HepG2 (cell line): ENCODE measurements at regions not wholly inside any gene's neighbourhood (a gene's known extent, or its start where the extent isn't known, plus 50 kb on each side); places are given as distances from the start of the nearest gene placed in this dataset.

Experiments
- ATAC-seq: fragments of 200-7000 bp; cut with Tn5 transposase; 3 replicates; pipeline ENCODE4 v1.9.1; 2020; ENCODE audit warnings: mild to moderate bottlenecking, moderate library complexity
- BruUV-seq: library from RNA; stranded (reverse); fragments of 400-500 nt; replicated peaks from 2 replicates; lab custom pipeline; 2021; lab: Mats Ljungman, UMichigan
- CTCF ChIA-PET: fragments of 300-600 bp; formaldehyde crosslinking; extraction: SDS; loops from one replicate; lab custom pipeline; 2021; ENCODE audit warnings: low total read pairs, inconsistent platforms, low intra/inter-chr PET ratio; lab: Yijun Ruan, JAX
- POLR2A ChIA-PET: fragments of 350-600 bp; sonication (Branson Sonifier 250); formaldehyde crosslinking; loops from one replicate; lab custom pipeline; 2020; ENCODE audit warnings: antibody characterized with exemption, inconsistent platforms; lab: Yijun Ruan, JAX
- DNase-seq: peaks from one replicate; pipeline ENCODE4 v3.0.0-alpha.2; 2015; ENCODE audit warnings: low spot score
- FAIRE-seq: peaks from 3 replicates; lab custom pipeline; 2011; peaks lifted over from hg19 to GRCh38; lab: Jason Lieb, UNC
- H2AFZ ChIP-seq: one replicate; pipeline ENCODE4 v1.6.1; 2011; ENCODE audit warnings: low read length, inconsistent platforms
- H3K27ac ChIP-seq: fragments of 300-600 bp; 3 replicates; pipeline ENCODE4 v1.8.0; 2011; ENCODE audit warnings: mixed run types, mild to moderate bottlenecking, mixed read lengths, low read length, inconsistent platforms; ENCODE audit not compliant: insufficient read depth; ENCODE audit errors: extremely low read length
- H3K27me3 ChIP-seq, 2 experiments: fragments of 200-600 bp in 1 of 2; 2 replicates in 1 of 2; 3 replicates in 1 of 2; pipeline versions ENCODE4 v1.6.0 to v1.8.0; 2011; ENCODE audit warnings: low read length in 2 of 2, mild to moderate bottlenecking in 2 of 2, moderate library complexity in 2 of 2, inconsistent platforms in 1 of 2; ENCODE audit not compliant: insufficient read depth in 2 of 2, control insufficient read depth in 1 of 2
- H3K36me3 ChIP-seq, 2 experiments: fragments of 200-600 bp in 1 of 2; replicated peaks in 1 of 2; 2 replicates in 1 of 2; 3 replicates in 1 of 2; pipeline versions ENCODE4 v1.5.1 to v1.8.0; 2011; ENCODE audit warnings: low read length in 2 of 2, inconsistent platforms in 1 of 2; ENCODE audit not compliant: insufficient read depth in 2 of 2, control insufficient read depth in 1 of 2
- H3K4me1 ChIP-seq: 2 replicates; pipeline ENCODE4 v1.5.1; 2012; ENCODE audit warnings: low read length, inconsistent platforms; ENCODE audit not compliant: insufficient read depth
- H3K4me2 ChIP-seq: 2 replicates; pipeline ENCODE4 v1.6.0; 2011; ENCODE audit warnings: low read depth, low read length, inconsistent platforms
- H3K4me3 ChIP-seq, 3 experiments: fragments of 200-600 bp in 1 of 3; sonication (generic), shearing (Covaris generic) in 1 of 3; replicated peaks in 1 of 3; 2 replicates each; pipeline ENCODE4 v1.5.1; 2011 to 2016; ENCODE audit warnings: low read length in 3 of 3, inconsistent platforms in 2 of 3, low read depth in 2 of 3, mild to moderate bottlenecking in 2 of 3, control low read depth in 1 of 3, mixed read lengths in 1 of 3; ENCODE audit not compliant: insufficient read depth in 1 of 3
- H3K79me2 ChIP-seq: one replicate; pipeline ENCODE4 v1.6.1; 2011; ENCODE audit warnings: low read length, inconsistent platforms; ENCODE audit not compliant: insufficient read depth
- H3K9ac ChIP-seq: 2 replicates; pipeline ENCODE4 v1.6.0; 2011; ENCODE audit warnings: mild to moderate bottlenecking, low read depth, low read length, inconsistent platforms; ENCODE audit not compliant: insufficient read depth
- H3K9me3 ChIP-seq: 2 replicates; pipeline ENCODE4 v1.5.1; 2012; ENCODE audit warnings: mild to moderate bottlenecking, low read length
- H4K20me1 ChIP-seq: 2 replicates; pipeline ENCODE4 v1.6.0; 2011; ENCODE audit warnings: inconsistent platforms, mild to moderate bottlenecking, low read length, moderate library complexity; ENCODE audit not compliant: insufficient read depth
- WIZ ChIP-seq: sonication (generic); formaldehyde crosslinking; IDR thresholded peaks from 2 replicates; pipeline ENCODE4 v1.5.1; 2020; ENCODE audit warnings: mild to moderate bottlenecking, missing genetic modification reagents
- ZNF335 ChIP-seq: sonication (generic); formaldehyde crosslinking; IDR thresholded peaks from 2 replicates; pipeline ENCODE4 v1.4.0; 2020; ENCODE audit warnings: missing genetic modification reagents
- ZNF563 ChIP-seq: sonication (generic); formaldehyde crosslinking; IDR thresholded peaks from 2 replicates; pipeline ENCODE4 v1.8.0; 2022; ENCODE audit warnings: mild to moderate bottlenecking, moderate library complexity, missing genetic modification reagents
- WGBS: methylation state at CpG from one replicate; pipeline ENCODE4 v1.1.6; 2017; ENCODE audit warnings: low lambda C conversion rate; 5-methylcytosine and 5-hydroxymethylcytosine counted together
- in situ Hi-C: cut with HindIII; loops from 2 replicates; pipeline ENCODE4 v1.10.0; 2017; ENCODE audit warnings: low pct_unique_long_range_greater_than_20kb; ENCODE audit not compliant: extremely low pct_ligation_motif_present
- intact Hi-C: fragments of 100-400 bp; cut with micrococcal nuclease; formaldehyde crosslinking; loops from one replicate; pipeline ENCODE4 v1.10.0; 2022; ENCODE audit not compliant: unreplicated experiment
- TF ChIP-seq, protein P1 (sequence below): sonication (generic); formaldehyde crosslinking; IDR thresholded peaks from 2 replicates; pipeline ENCODE4 v1.8.0; 2022; ENCODE audit warnings: low read depth, missing genetic modification reagents
- TF ChIP-seq, protein P2 (sequence below): sonication (generic); formaldehyde crosslinking; IDR thresholded peaks from 2 replicates; pipeline ENCODE4 v1.4.0; 2020; ENCODE audit warnings: missing genetic modification reagents, borderline replicate concordance
- TF ChIP-seq, protein P3 (sequence below): sonication (generic); formaldehyde crosslinking; IDR thresholded peaks from 2 replicates; pipeline ENCODE4 v1.5.0; 2020; ENCODE audit warnings: missing genetic modification reagents, mild to moderate bottlenecking, borderline replicate concordance

DNA sequence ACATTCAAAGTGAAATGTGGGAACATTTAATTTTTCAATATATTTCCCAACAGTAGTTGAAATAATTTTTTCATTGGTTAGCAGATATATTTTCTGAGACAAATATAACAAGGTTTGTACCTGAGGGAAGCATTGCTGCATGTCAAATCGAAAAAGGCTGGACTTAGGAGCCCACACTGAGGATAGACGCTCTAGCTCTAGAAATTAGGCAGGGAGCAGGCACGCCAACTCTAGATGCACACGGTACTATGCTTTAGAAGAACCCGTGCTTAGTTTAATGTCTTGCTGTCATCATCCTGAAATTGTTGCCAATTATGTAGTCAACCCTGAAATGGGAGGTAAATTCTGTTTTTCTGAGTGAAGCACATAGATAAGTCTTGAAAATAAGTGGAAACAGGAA, 731.1 kb upstream of the ZNF804A start:
- FAIRE-seq (no peak), DNase-seq (no peak), ATAC-seq (no peak)
- Histone ChIP-seq H3K27ac (no peak overlapping the region), H3K79me2 (no peaks in the 10 kb centered on the region), H3K36me3 (no peaks in the 10 kb centered on the region), H3K4me1 (no peaks in the 10 kb centered on the region), H3K4me3 (no peak overlapping the region), H3K27me3 (no peaks in the 10 kb centered on the region; a peak in 1 of 5 replicates), H2AFZ (no peak overlapping the region), H3K9ac (no peak overlapping the region), H3K4me2 (no peak overlapping the region), H3K9me3 (no peaks in the 10 kb centered on the region), H4K20me1 (no peaks in the 10 kb centered on the region)
- TF ChIP-seq, protein P1, sequence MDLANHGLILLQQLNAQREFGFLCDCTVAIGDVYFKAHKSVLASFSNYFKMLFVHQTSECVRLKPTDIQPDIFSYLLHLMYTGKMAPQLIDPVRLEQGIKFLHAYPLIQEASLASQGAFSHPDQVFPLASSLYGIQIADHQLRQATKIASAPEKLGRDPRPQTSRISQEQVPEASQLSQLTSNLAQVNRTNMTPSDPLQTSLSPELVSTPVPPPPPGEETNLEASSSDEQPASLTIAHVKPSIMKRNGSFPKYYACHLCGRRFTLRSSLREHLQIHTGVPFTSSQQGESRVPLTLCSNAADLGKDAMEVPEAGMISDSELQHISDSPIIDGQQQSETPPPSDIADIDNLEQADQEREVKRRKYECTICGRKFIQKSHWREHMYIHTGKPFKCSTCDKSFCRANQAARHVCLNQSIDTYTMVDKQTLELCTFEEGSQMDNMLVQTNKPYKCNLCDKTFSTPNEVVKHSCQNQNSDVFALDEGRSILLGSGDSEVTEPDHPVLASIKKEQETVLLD (CRISPR knock-in tag) = no peak
- TF ChIP-seq ZNF335 (CRISPR knock-in tag) (no peak), ZNF563 (CRISPR knock-in tag) (no peak), WIZ (CRISPR knock-in tag) (no peak)
- TF ChIP-seq, protein P2, sequence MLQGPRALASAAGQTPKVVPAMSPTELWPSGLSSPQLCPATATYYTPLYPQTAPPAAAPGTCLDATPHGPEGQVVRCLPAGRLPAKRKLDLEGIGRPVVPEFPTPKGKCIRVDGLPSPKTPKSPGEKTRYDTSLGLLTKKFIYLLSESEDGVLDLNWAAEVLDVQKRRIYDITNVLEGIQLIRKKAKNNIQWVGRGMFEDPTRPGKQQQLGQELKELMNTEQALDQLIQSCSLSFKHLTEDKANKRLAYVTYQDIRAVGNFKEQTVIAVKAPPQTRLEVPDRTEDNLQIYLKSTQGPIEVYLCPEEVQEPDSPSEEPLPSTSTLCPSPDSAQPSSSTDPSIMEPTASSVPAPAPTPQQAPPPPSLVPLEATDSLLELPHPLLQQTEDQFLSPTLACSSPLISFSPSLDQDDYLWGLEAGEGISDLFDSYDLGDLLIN (CRISPR knock-in tag) = no peak
- TF ChIP-seq, protein P3, sequence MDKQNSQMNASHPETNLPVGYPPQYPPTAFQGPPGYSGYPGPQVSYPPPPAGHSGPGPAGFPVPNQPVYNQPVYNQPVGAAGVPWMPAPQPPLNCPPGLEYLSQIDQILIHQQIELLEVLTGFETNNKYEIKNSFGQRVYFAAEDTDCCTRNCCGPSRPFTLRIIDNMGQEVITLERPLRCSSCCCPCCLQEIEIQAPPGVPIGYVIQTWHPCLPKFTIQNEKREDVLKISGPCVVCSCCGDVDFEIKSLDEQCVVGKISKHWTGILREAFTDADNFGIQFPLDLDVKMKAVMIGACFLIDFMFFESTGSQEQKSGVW (CRISPR knock-in tag) = no peak
- no TSS peak for BruUV-seq
- WGBS = 2% methylated on average over 5 of the region's 5 CpGs
- ChIA-PET POLR2A (no interaction called here), CTCF (no interaction called here)
- in situ Hi-C loops = no loop called here
- intact Hi-C loops = no loop called here
